ENCODE measurements at regions not wholly inside any gene's neighbourhood (a gene's known extent, or its start where the extent isn't known, plus 50 kb on each side); places are given as distances from the start of the nearest gene placed in this dataset.
"Not testable (repeated sequence)": the region's sequence is repeated elsewhere in the genome, so short reads cannot be mapped to it uniquely, and the experiment has no call there.

DNA sequence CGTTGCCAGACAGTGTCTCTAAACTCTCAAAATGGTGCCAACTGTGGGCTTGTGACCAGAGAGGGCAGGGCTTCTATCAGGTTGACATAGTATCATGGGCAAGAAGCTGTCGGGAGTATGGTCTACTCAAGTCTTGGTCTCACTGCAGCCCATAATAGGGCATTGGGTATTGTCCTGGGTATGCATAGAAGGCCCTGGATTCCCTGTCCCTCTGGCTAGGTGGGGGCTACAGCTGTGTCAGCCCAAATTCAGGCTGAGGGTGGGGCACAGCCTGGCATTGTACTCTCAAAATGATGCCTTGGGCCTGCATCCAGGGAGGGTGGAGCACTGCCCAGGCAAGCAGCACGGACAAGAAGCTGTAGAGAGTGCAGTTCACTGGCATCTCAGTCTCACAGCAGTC is 408.8 kb upstream of the MAN1A1 start:
- no peak for DNase-seq

DNA sequence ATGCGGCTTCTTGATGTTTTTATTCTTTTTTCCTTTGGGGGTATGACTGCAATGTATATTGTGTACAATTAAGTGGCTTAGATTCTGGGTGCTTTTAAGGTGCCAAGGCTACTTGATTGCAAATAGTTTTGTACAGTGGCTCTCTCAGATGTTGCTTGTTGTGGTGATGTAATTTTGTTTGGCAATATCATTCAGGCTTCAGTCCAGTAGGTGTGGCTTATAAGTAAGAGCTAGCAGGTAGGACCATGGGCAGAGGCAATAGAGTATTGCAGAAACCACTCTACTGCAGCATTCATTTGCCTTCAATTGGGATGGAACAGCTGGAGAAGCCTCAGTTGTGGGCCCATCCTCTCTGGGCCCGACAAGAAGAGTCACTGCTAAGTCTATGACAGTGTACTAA is 407.9 kb upstream of the MAN1A1 start:
- DNase-seq, result no peak

GRCh38 chr6:119749335-119749734 is 399.8 kb upstream of the MAN1A1 start:
- DNase-seq, result no peak

GRCh38 chr6:119748535-119748934 is 399.0 kb upstream of the MAN1A1 start:
- DNase-seq, result not testable (repeated sequence)

GRCh38 chr6:119742188-119742803 is 392.7 kb upstream of the MAN1A1 start:
- peak; percentile 58 to 80 for DNase-seq

DNA sequence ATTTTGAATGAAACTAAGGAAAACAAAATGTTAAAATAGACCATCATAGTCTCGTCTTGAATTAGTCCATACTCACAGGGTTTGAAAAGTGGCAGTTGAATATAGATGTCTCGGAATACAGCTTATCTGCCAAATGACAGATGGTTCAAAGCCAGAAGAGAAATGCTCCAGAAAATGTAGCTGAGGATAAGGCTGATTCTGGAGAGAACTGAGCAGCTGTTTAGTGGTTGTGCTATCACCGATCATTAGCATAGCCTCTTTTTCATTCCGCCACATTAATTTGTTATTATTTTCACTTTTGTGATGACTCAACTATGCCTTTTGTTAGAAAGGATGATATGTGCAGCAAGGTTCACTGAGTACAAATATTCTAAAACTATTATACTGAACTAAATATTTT is 390.2 kb upstream of the MAN1A1 start:
- no peak for DNase-seq

DNA sequence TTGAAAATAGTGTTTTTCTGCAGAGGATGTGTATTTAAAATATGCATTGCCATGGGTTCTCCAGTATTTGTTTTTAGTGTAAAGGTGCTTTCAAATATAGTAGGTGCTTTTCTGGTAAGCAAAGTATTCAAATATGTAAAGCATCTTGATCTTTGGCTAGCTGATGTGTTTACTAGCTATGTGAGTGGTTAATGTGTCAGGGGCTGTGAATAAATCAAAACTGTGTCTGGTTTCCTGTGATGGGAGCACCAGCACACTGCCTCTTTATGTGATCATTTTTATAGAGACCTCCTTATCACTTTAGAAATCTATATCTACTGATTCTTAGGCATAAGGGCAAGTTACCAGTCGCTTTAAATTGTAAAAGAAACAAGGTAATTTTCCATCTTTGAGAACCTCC is 388.9 kb upstream of the MAN1A1 start:
- DNase-seq, result peak; percentile 34 to 58

GRCh38 chr6:119736296-119737021 is 386.9 kb upstream of the MAN1A1 start:
- DNase-seq, result peak in 1 of 2 experiments; percentile 6

GRCh38 chr6:119735530-119735929 is 386.0 kb upstream of the MAN1A1 start:
- no peak for DNase-seq

GRCh38 chr6:119734227-119734626 is 384.7 kb upstream of the MAN1A1 start:
- no peak for DNase-seq

DNA sequence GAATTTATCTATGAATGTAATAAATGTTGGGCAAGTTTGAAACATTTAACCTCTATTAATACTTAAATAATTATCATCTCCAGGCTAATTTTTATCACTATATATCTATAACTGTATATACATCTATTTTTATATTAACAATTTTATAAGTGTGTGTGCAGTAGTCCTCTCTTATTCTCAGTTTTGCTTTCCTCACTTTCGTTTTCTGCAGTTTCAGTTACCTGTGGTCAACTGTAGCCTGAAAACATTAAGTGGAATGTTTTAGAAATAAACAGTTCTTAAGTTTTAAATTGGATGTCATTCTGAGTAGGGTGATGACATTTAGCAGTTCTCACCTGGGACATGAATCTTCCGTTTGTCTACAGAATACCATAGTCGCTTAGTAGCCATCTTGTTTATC is 379.4 kb upstream of the MAN1A1 start:
- no peak for DNase-seq

DNA sequence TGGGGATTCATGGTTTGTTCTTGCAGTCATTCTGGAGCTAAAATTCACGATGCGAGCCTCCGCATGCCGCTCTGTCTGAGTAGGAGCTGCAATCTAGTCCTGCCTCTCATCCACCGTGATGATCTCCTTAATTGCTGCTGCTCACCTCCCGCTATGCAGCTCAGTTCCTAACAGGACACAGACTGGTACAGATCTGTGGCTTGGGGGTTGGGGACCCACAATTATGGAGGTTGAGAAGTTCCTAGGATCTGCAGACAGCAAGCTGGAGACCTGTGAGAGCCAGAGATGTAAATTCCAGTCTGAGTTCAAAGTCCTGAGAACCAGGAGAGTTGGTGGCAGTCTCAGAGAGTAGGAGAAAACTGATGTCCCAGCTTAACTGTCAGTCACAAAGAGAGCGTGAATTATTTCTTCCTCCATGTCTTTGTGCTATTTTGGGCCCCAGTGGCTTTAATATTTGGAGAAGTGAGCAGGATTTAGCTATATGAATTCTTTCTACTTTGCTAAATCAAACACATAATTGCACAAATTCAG is 378.7 kb upstream of the MAN1A1 start:
- DNase-seq, result no peak

- DNase-seq, result no peak
These were observed 378.1 kb upstream of the MAN1A1 start for GRCh38 chr6:119727504-119728219.

DNA sequence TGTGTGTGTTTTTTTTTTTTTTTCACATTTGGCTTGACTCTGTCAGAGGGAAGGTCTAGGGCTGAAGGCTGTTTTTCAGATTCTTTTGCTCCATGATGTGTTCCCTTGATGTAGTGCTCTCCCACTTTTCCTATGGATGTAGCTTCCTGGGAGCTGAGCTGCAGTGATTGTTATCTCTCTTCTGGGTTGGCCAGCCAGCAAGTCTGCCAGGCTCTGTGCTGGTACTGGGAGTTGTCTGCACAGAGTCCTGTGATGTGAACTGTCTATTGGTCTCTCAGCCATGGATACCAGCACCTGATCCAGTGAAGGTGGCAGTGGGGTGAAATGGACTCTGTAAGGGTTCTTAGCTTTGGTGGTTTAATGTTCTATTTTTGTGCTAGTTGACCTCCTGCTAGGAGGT is 377.4 kb upstream of the MAN1A1 start:
- DNase-seq, result not testable (repeated sequence)

- no peak for DNase-seq
These were observed 376.5 kb upstream of the MAN1A1 start for GRCh38 chr6:119726086-119726485.

DNA sequence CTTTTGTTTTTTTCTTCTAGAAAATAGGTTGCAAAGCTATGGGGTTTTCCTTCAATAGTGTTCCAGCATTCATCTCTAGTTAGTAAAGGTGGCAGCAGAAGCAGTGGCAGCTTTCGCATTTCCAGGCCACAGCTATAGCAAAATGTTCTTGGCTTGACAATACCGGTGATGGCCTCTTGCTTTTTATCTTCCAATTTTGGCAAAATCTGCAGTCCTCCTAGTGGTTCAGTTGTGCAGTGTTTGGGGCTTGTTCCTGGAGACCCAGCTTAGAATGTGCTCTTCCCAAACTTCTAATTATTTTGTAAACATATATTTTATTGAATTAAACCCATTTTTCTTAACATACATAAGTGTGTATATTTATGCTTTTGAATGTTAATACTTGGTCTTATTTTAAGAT is 370.6 kb upstream of the MAN1A1 start:
- peak in 1 of 2 experiments; percentile 2 for DNase-seq

GRCh38 chr6:119717942-119718341 is 368.4 kb upstream of the MAN1A1 start:
- no peak for DNase-seq

DNA sequence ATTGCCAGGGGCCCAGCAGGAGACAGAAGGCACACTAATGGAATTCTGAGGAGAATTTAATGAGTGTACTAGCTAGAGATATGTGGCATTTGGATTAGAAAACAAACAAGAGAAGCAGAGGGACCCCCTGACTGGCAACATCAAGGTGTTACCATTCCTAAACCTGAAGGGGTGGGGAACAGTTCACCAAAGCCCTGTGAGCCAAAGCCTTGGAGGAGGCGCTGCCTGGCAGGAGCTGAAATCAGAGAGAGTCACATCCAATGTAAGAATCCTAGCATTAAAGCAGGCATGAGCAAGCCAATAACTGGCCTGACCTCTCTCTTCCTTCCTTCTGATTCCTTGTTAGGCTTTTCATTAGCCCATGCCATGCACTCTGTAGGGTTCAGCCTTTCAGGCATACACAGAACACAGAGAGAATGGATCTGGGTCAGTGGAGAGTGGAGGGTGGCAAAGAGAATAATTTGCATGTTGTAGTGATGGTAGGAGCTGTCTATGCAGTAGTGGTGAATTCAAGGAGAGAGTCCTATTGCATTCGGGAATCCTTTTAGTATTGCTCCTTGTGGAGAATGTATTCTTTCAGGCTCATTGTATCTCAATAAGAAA is 367.2 kb upstream of the MAN1A1 start:
- DNase-seq, result no peak

- DNase-seq, result no peak
These were observed 364.3 kb upstream of the MAN1A1 start for GRCh38 chr6:119713903-119714302.

GRCh38 chr6:119686644-119687043 is 337.1 kb upstream of the MAN1A1 start:
- no peak for DNase-seq

- no peak for DNase-seq
These were observed 336.7 kb upstream of the MAN1A1 start for GRCh38 chr6:119686240-119686639.

GRCh38 chr6:119683671-119684070 is 334.1 kb upstream of the MAN1A1 start:
- no peak for DNase-seq

GRCh38 chr6:119683031-119683430 is 333.5 kb upstream of the MAN1A1 start:
- no peak for DNase-seq

Measured in NCI-H526 (cell line).